Neural progenitor cell (in vitro differentiated cells): ENCODE measurements at regions not wholly inside any gene's neighbourhood (a gene's known extent, or its start where the extent isn't known, plus 50 kb on each side); places are given as distances from the start of the nearest gene placed in this dataset.

Source experiments
- CTCF ChIP-seq: fragments of 200-600 bp; sonication (generic); IDR thresholded peaks from 2 replicates; pipeline ENCODE4 v1.5.1; 2017; ENCODE audit warnings: antibody characterized with exemption, mild to moderate bottlenecking
- EZH2 ChIP-seq: fragments of 200-600 bp; sonication (generic); IDR thresholded peaks from 2 replicates; pipeline ENCODE4 v1.6.1; 2017; ENCODE audit warnings: antibody characterized with exemption, mild to moderate bottlenecking, moderate library complexity
- EZH2phosphoT487 ChIP-seq: fragments of 200-600 bp; sonication (generic); IDR thresholded peaks from 2 replicates; pipeline ENCODE4 v1.6.1; 2017; ENCODE audit warnings: antibody characterized with exemption

- no peak for TF ChIP-seq CTCF
- TF ChIP-seq EZH2 = no peak
- no peak for TF ChIP-seq EZH2phosphoT487
These were observed 275.1 kb upstream of the LRTM1 start for GRCh38 chr3:55203006-55203405.
